HG03175 (cell line): ENCODE measurements at regions not wholly inside any gene's neighbourhood (a gene's known extent, or its start where the extent isn't known, plus 50 kb on each side); places are given as distances from the start of the nearest gene placed in this dataset.

Experiments used
- ATAC-seq: cut with Tn5 transposase; IDR thresholded peaks from one replicate; pipeline ENCODE4 v1.9.1; 2021; ENCODE audit warnings: mild to moderate bottlenecking, moderate library complexity; ENCODE audit not compliant: unreplicated experiment

GRCh38 chr20:22333885-22334545, 250.4 kb downstream of the FOXA2 start:
- peak; percentile 83 for ATAC-seq

GRCh38 chr20:22324505-22324904, 259.9 kb downstream of the FOXA2 start:
- ATAC-seq, result no peak

GRCh38 chr20:22322513-22322912, 261.9 kb downstream of the FOXA2 start:
- ATAC-seq, result no peak

GRCh38 chr20:22321191-22321590, 263.2 kb downstream of the FOXA2 start:
- ATAC-seq, result no peak

- ATAC-seq, result no peak
Observed at GRCh38 chr20:22320245-22320915, 264.0 kb downstream of the FOXA2 start.

GRCh38 chr20:22315771-22316170, 268.6 kb downstream of the FOXA2 start:
- ATAC-seq, result no peak

- no peak for ATAC-seq
Observed at GRCh38 chr20:22315073-22315472, 269.3 kb downstream of the FOXA2 start.

- no peak for ATAC-seq
Observed at GRCh38 chr20:22312744-22313346, 271.5 kb downstream of the FOXA2 start.

- ATAC-seq, result no peak
Observed at GRCh38 chr20:22308934-22309333, 275.4 kb downstream of the FOXA2 start.

GRCh38 chr20:22307409-22307808, 277.0 kb downstream of the FOXA2 start:
- ATAC-seq, result no peak

- no peak for ATAC-seq
Observed at GRCh38 chr20:22305381-22305780, 279.0 kb downstream of the FOXA2 start.

GRCh38 chr20:22303523-22303922, 280.8 kb downstream of the FOXA2 start:
- ATAC-seq, result no peak

GRCh38 chr20:22302039-22302438, 282.3 kb downstream of the FOXA2 start:
- ATAC-seq, result no peak

GRCh38 chr20:22293886-22294285, 290.5 kb downstream of the FOXA2 start:
- no peak for ATAC-seq

GRCh38 chr20:22289442-22289841, 294.9 kb downstream of the FOXA2 start:
- ATAC-seq, result no peak

- no peak for ATAC-seq
Observed at GRCh38 chr20:22288957-22289356, 295.4 kb downstream of the FOXA2 start.

GRCh38 chr20:22288156-22288555, 296.2 kb downstream of the FOXA2 start:
- ATAC-seq, result no peak

GRCh38 chr20:22285555-22285954, 298.8 kb downstream of the FOXA2 start:
- no peak for ATAC-seq

- ATAC-seq, result no peak
Observed at GRCh38 chr20:22282696-22283095, 301.7 kb downstream of the FOXA2 start.

- no peak for ATAC-seq
Observed at GRCh38 chr20:22274330-22274729, 310.0 kb downstream of the FOXA2 start.

- no peak for ATAC-seq
Observed at GRCh38 chr20:22268675-22269074, 315.7 kb downstream of the FOXA2 start.

- ATAC-seq, result no peak
Observed at GRCh38 chr20:22264917-22265316, 319.5 kb downstream of the FOXA2 start.
